WTC11 (cell line): ENCODE measurements at regions not wholly inside any gene's neighbourhood (a gene's known extent, or its start where the extent isn't known, plus 50 kb on each side); places are given as distances from the start of the nearest gene placed in this dataset.

Source experiments
- ELF4 ChIP-seq: sonication (generic); formaldehyde crosslinking; IDR thresholded peaks from 2 replicates; pipeline ENCODE4 v1.8.1; 2022; ENCODE audit warnings: low read depth, mild to moderate bottlenecking, moderate library complexity, missing genetic modification reagents
- TF ChIP-seq, protein P1 (sequence below): fragments of 200-600 bp; IDR thresholded peaks from 2 replicates; pipeline ENCODE4 v1.8.0; 2022; ENCODE audit warnings: antibody characterized with exemption
- TF ChIP-seq, protein P2 (sequence below): sonication (generic); formaldehyde crosslinking; IDR thresholded peaks from 2 replicates; pipeline ENCODE4 v1.8.1; 2022; ENCODE audit warnings: low read depth, mild to moderate bottlenecking, moderate library complexity, missing genetic modification reagents, borderline replicate concordance

DNA sequence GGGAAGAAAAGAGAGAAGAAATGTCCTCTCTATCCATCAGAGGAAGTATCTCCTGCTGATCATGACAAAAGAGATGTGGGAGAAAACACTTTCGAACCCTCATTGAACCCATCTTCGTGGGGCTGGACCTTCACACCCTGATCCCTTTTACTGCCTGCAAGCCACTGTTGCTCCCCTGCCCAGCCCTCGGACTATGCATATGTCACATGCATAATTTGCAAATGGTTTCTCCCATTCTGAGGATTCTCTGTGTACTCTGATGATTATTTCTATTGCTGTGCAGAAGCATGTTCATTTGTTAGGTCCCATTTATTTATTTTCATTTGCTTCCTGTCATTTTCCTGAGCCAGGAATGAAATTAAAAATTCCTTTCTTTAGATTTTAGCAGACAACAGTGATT, 64.7 kb downstream of the DNAAF9 start:
- TF ChIP-seq, protein P1, sequence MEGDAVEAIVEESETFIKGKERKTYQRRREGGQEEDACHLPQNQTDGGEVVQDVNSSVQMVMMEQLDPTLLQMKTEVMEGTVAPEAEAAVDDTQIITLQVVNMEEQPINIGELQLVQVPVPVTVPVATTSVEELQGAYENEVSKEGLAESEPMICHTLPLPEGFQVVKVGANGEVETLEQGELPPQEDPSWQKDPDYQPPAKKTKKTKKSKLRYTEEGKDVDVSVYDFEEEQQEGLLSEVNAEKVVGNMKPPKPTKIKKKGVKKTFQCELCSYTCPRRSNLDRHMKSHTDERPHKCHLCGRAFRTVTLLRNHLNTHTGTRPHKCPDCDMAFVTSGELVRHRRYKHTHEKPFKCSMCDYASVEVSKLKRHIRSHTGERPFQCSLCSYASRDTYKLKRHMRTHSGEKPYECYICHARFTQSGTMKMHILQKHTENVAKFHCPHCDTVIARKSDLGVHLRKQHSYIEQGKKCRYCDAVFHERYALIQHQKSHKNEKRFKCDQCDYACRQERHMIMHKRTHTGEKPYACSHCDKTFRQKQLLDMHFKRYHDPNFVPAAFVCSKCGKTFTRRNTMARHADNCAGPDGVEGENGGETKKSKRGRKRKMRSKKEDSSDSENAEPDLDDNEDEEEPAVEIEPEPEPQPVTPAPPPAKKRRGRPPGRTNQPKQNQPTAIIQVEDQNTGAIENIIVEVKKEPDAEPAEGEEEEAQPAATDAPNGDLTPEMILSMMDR, result no peak
- TF ChIP-seq, protein P2, sequence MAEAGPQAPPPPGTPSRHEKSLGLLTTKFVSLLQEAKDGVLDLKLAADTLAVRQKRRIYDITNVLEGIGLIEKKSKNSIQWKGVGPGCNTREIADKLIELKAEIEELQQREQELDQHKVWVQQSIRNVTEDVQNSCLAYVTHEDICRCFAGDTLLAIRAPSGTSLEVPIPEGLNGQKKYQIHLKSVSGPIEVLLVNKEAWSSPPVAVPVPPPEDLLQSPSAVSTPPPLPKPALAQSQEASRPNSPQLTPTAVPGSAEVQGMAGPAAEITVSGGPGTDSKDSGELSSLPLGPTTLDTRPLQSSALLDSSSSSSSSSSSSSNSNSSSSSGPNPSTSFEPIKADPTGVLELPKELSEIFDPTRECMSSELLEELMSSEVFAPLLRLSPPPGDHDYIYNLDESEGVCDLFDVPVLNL (CRISPR knock-in tag), result no peak
- TF ChIP-seq ELF4 (CRISPR knock-in tag), result no peak
